BJ (cell line): ENCODE measurements at regions not wholly inside any gene's neighbourhood (a gene's known extent, or its start where the extent isn't known, plus 50 kb on each side); places are given as distances from the start of the nearest gene placed in this dataset.

Experiments
- CTCF ChIA-PET: fragments of 350-600 bp; formaldehyde crosslinking; extraction: SDS; loops from one replicate; lab custom pipeline; 2021; ENCODE audit warnings: antibody characterized with exemption, inconsistent platforms; lab: Yijun Ruan, JAX
- POLR2A ChIA-PET: fragments of 300-600 bp; sonication (Branson Sonifier 250); formaldehyde crosslinking; extraction: SDS; loops from one replicate; lab custom pipeline; 2021; ENCODE audit warnings: antibody characterized with exemption; lab: Charles Lee
- DNase-seq: peaks from one replicate; pipeline ENCODE4 v3.0.0-alpha.2; 2011; ENCODE audit warnings: low read depth
- H3K27me3 ChIP-seq: 2 replicates; pipeline ENCODE4 v1.6.0; 2011; ENCODE audit warnings: low read length; ENCODE audit not compliant: control insufficient read depth, insufficient read depth
- H3K36me3 ChIP-seq: 2 replicates; pipeline ENCODE4 v1.5.1; 2011; ENCODE audit warnings: low read length; ENCODE audit not compliant: control insufficient read depth, insufficient read depth
- H3K4me3 ChIP-seq: 2 replicates; pipeline ENCODE4 v1.5.1; 2011; ENCODE audit warnings: low read depth, mild to moderate bottlenecking, control low read depth, low read length
- CTCF ChIP-seq: IDR thresholded peaks from 2 replicates; pipeline ENCODE4 v1.5.1; 2011; ENCODE audit warnings: low read depth, mild to moderate bottlenecking, control low read depth, inconsistent platforms, low read length, moderate library complexity; ENCODE audit not compliant: insufficient read depth

- ChIA-PET CTCF (no interaction called here), POLR2A (no interaction called here)
- no peaks in the 10 kb centered on the region for H3K36me3 ChIP-seq
- no peak overlapping the region for H3K4me3 ChIP-seq
- no peak for DNase-seq
- H3K27me3 ChIP-seq = no peaks in the 10 kb centered on the region; the same call in 1 of the 2 replicates
- TF ChIP-seq CTCF = no peak
Measured at GRCh38 chr16:50475170-50475569, 73.0 kb upstream of the NKD1 start.

- TF ChIP-seq CTCF = no peak
- no peaks in the 10 kb centered on the region for H3K36me3 ChIP-seq
- ChIA-PET CTCF (no interaction called here), POLR2A (no interaction called here)
- no peak for DNase-seq
- H3K27me3 ChIP-seq = peaks cover under 1% of the 10 kb centered on the region
- H3K4me3 ChIP-seq = no peak overlapping the region
Measured at GRCh38 chr16:50474138-50474537, 74.1 kb upstream of the NKD1 start.

- Histone ChIP-seq H3K4me3 (no peak overlapping the region), H3K27me3 (peaks cover 7% of the 10 kb centered on the region), H3K36me3 (no peaks in the 10 kb centered on the region)
- no peak for DNase-seq
- POLR2A ChIA-PET = no interaction called here
- no peak for TF ChIP-seq CTCF
- CTCF ChIA-PET = no interaction called here
Measured at GRCh38 chr16:50473356-50473945, 74.7 kb upstream of the NKD1 start.

GRCh38 chr16:50472472-50472871 is 75.7 kb upstream of the NKD1 start:
- no peak for DNase-seq
- H3K36me3 ChIP-seq = no peaks in the 10 kb centered on the region
- POLR2A ChIA-PET = no interaction called here
- no peak overlapping the region for H3K4me3 ChIP-seq
- CTCF ChIA-PET = no interaction called here
- no peak for TF ChIP-seq CTCF
- peaks cover 11% of the 10 kb centered on the region for H3K27me3 ChIP-seq

- Histone ChIP-seq H3K4me3 (no peak overlapping the region), H3K27me3 (peaks cover 14% of the 10 kb centered on the region), H3K36me3 (no peaks in the 10 kb centered on the region)
- no peak for TF ChIP-seq CTCF
- DNase-seq = no peak
- ChIA-PET CTCF (interaction anchor here (1.0 kb wide), 1 partner anchor 10 kb away, joined by 3 read pairs; no protein-coding TSS in a partner anchor), POLR2A (no interaction called here)
Measured at GRCh38 chr16:50470687-50471086, 77.5 kb upstream of the NKD1 start.
